Heart left ventricle (tissue), 16 donors: ENCODE measurements at regions not wholly inside any gene's neighbourhood (a gene's known extent, or its start where the extent isn't known, plus 50 kb on each side); places are given as distances from the start of the nearest gene placed in this dataset.

Experiments
- ATAC-seq, 4 donors: fragments of 200-7000 bp; cut with Tn5 transposase; one replicate each; pipeline ENCODE4 v1.9.1; 2020 to 2022; ENCODE audit warnings: moderate library complexity in 4 of 4, mild to moderate bottlenecking in 3 of 4, moderate number of reproducible peaks in 1 of 4
- DNase-seq, 5 donors: peaks; one replicate each; pipeline ENCODE4 v3.0.0-alpha.2; 2020
- H3K27ac ChIP-seq, 12 donors: fragments of 200-600 bp; sonication (generic) in 4 of 12; one replicate each; pipeline versions ENCODE4 v1.5.0 to v1.8.0; 2016 to 2022; ENCODE audit warnings: mild to moderate bottlenecking in 2 of 12
- H3K27me3 ChIP-seq, 9 donors: fragments of 200-600 bp; sonication (generic) in 2 of 9; one replicate each; pipeline versions ENCODE4 v1.5.1 to v1.8.0; 2016 to 2022; ENCODE audit warnings: mild to moderate bottlenecking in 3 of 9
- H3K36me3 ChIP-seq, 9 donors: fragments of 200-600 bp; sonication (generic) in 2 of 9; one replicate each; pipeline versions ENCODE4 v1.5.0 to v1.8.0; 2018 to 2022; ENCODE audit warnings: mild to moderate bottlenecking in 2 of 9
- H3K4me1 ChIP-seq, 12 donors: fragments of 200-600 bp; sonication (generic) in 4 of 12; one replicate each; pipeline versions ENCODE4 v1.5.0 to v1.8.0; 2016 to 2022; ENCODE audit warnings: mild to moderate bottlenecking in 3 of 12
- H3K4me3 ChIP-seq, 12 donors: fragments of 200-600 bp; sonication (generic) in 4 of 12; one replicate each; pipeline versions ENCODE4 v1.5.0 to v1.8.0; 2017 to 2022; ENCODE audit warnings: mild to moderate bottlenecking in 9 of 12, moderate library complexity in 4 of 12
- H3K9me3 ChIP-seq, 12 donors: fragments of 200-600 bp; sonication (generic) in 4 of 12; one replicate each; pipeline versions ENCODE4 v1.5.0 to v1.8.0; 2016 to 2022; ENCODE audit warnings: mild to moderate bottlenecking in 1 of 12
- POLR2A ChIP-seq, 2 donors: fragments of 450-650 bp; IDR thresholded peaks; one replicate each; pipeline ENCODE4 v1.6.1; 2017; ENCODE audit warnings: antibody characterized with exemption in 2 of 2, mild to moderate bottlenecking in 2 of 2, moderate library complexity in 2 of 2
- WGBS, 4 donors: extraction: QIAGEN DNeasy Blood & Tissue Kit in 2 of 4; methylation state at CpG; one replicate each; pipeline versions ENCODE4 v1.1.5 to v1.1.7; 2013 to 2018; 5-methylcytosine and 5-hydroxymethylcytosine counted together
- intact Hi-C, 10 donors: fragments of 100-400 bp; cut with DNase I; formaldehyde crosslinking; loops; one replicate each; pipeline versions ENCODE4 v1.11.1 to v1.14.2; 2022
- TF ChIP-seq, protein P1 (sequence below), 12 donors: fragments of 200-600 bp; sonication (generic) in 4 of 12; IDR thresholded peaks; one replicate each; pipeline versions ENCODE4 v1.5.0 to v1.8.0; 2018 to 2022; ENCODE audit warnings: antibody characterized with exemption in 12 of 12, mild to moderate bottlenecking in 5 of 12
- donor health status: ischemic (EF 13 %, LVEDD 7.1; RV severe dilation, severe dysfunction).
- donor health status: healthy with polysubstance abuse.
- donor health status: DM: no; HTN: yes; CAD: no.
- donor health status: DM: no; HTN: no; CAD: no.
- donor health status: ischemic (EF 25% LVEDD 6.9; RV normal size, moderate dysfunction).
- donor health status: ischemic (EF 25% LVEDD 5.7; RV mildly dilated, moderate dysfunction).
- donor health status: healthy.
- donor health status: DM: yes; HTN: yes; CAD: no.
- donor health status: ischemic (EF 35%, LVEDD 5.7; RV mildly dilated, moderate dysfunction).
- donor health status: nonischemic (EF 11% LVEDD 7.7; RV severe dilation, severe dysfunction).
- donor health status: DM: yes; HTN: yes; CAD: no.
- donor health status: PGD.
- donor health status: ischemic (EF 29% LVEDD 5.4; RV normal size, mild dysfunction).
- donor health status: nonischemic (EF 23%, LVEDD 6.1; RV moderate dilation, normal function).

DNA sequence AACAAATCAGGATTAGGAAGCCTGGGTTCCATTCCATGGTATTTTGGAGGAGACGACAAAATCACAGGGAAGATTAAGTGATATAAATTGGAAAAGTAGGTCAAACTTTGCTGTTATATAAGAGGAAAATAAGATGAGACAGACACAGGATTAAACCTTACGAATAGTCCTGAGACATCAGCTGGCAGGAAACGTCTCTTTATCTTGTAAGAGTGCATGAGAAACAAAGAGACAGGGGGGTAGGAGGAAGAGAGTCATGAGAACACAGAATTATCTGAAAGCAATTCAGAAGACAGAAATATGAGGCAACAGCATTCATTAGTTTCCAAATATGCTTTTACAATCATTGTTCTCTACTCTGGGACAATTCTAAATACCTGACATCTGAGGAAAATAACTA lies 310.6 kb upstream of the MIR17HG start:
- 43 to 63% (median 48%) methylated on average over 3 of the region's 3 CpGs for WGBS, 4 donors
- no peak overlapping the region for H3K27ac ChIP-seq
- DNase-seq (no peak), ATAC-seq (no peak)
- H3K27me3 ChIP-seq, result no peaks in the 10 kb centered on the region
- intact Hi-C loops, result no loop called here
- TF ChIP-seq POLR2A (IDR thresholded peaks at IDR 0.05), result no peak
- TF ChIP-seq, protein P1, sequence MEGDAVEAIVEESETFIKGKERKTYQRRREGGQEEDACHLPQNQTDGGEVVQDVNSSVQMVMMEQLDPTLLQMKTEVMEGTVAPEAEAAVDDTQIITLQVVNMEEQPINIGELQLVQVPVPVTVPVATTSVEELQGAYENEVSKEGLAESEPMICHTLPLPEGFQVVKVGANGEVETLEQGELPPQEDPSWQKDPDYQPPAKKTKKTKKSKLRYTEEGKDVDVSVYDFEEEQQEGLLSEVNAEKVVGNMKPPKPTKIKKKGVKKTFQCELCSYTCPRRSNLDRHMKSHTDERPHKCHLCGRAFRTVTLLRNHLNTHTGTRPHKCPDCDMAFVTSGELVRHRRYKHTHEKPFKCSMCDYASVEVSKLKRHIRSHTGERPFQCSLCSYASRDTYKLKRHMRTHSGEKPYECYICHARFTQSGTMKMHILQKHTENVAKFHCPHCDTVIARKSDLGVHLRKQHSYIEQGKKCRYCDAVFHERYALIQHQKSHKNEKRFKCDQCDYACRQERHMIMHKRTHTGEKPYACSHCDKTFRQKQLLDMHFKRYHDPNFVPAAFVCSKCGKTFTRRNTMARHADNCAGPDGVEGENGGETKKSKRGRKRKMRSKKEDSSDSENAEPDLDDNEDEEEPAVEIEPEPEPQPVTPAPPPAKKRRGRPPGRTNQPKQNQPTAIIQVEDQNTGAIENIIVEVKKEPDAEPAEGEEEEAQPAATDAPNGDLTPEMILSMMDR (IDR thresholded peaks at IDR 0.05), result no peak
- H3K9me3 ChIP-seq, result no peaks in the 10 kb centered on the region
- H3K4me3 ChIP-seq, result no peak overlapping the region
- H3K36me3 ChIP-seq, result no peaks in the 10 kb centered on the region
- no peaks in the 10 kb centered on the region for H3K4me1 ChIP-seq

DNA sequence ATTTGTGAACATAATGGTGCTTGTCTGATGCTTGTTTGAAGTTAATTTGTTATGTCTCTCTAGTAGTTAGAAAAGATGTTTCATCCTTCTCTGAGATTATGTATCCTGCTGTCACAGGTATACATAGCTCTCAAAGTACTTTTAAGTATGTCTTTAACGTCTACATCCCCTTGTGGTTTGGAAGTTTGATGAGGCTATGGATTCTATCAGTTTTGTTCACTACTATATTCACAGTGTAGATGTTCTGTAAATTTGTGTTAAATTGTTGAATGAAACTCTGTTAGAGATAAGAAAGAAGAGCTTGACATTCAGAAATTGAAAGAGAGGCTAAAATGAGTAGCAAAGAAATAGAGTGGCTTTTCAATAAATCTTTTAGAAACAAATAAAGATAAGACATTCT lies 304.6 kb upstream of the MIR17HG start:
- 74 to 82% (median 75%) methylated on average over 1 of the region's 1 CpG for WGBS, 4 donors
- no peak overlapping the region for H3K4me3 ChIP-seq
- intact Hi-C loops, result no loop called here

DNA sequence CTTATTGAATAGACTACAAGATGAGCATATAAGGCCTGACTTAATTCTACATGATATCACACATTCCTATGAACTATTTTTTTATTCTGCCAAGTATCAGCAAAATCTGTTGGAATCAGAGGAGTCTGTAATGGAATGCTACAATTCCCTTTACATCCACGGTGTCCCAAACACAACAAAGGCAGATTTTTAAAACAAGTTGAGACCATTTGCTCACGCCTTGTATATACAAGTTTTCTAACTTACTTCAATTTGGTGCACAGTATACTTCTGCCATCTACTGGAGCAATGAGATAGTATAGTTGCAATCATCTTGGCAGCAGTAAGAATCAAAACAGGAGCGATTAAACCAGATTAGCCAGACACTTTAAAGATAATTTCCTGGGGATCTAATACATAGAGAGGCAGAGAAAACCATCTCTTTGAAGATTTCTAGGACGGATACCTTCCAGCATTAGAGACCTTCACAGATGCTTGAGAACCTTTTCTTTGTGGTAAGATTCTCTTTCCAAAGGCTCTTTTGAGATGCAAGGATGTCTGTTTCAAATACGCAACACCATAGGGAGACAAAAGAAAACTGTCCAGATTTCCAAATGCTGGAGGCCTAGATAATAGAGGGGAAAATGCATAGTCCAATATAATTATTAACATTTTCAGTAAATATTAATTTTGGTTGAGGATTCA lies 302.0 kb upstream of the MIR17HG start:
- H3K4me3 ChIP-seq, result no peak overlapping the region

More for the DNA sequence above, 304.6 kb upstream of the MIR17HG start:
- Histone ChIP-seq H3K27me3 (no peaks in the 10 kb centered on the region), H3K27ac (no peak overlapping the region), H3K4me1 (no peaks in the 10 kb centered on the region), H3K9me3 (no peaks in the 10 kb centered on the region), H3K36me3 (no peaks in the 10 kb centered on the region)
- TF ChIP-seq, protein P1 (IDR thresholded peaks at IDR 0.05), result no peak
- TF ChIP-seq POLR2A (IDR thresholded peaks at IDR 0.05), result no peak
- ATAC-seq (no peak), DNase-seq (no peak)

DNA sequence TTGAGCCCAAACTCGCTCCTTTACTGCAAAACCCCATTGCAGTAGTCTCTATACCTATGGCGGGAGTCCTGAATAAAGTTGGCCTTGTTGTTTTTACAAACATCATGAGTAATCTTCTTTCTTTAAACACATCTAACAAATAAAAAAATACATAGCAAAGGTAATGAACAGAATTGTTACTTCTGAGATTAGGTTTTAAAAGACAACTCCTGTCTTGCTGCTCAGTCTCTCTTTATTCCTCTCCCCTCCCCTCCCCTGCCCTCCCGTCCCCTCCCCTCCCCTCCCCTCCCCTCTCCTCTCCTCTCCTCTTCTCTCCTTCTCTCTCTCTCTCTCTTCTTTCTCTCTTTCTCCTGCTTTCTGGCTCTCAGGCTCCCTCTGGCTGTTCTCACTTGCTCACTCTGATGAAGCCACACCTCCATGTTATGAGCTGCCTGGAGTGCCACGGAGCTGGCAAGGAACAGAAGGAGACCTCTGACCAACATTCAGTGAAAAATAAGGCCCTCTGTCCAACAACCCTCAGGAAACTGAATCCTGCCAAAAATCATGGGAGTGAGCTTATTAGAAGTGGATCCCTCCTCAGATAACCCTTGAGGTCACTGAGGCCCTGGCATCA lies 300.7 kb upstream of the MIR17HG start:
- no peak for DNase-seq
- no peak for ATAC-seq
- H3K9me3 ChIP-seq, result no peaks in the 10 kb centered on the region
- intact Hi-C loops, result no loop called here
- no peaks in the 10 kb centered on the region for H3K36me3 ChIP-seq
- H3K4me1 ChIP-seq, result no peaks in the 10 kb centered on the region
- TF ChIP-seq POLR2A (IDR thresholded peaks at IDR 0.05), result no peak
- TF ChIP-seq, protein P1 (IDR thresholded peaks at IDR 0.05), result no peak
- no peaks in the 10 kb centered on the region for H3K27me3 ChIP-seq
- WGBS, 4 donors, result 53 to 65% (median 57%) methylated on average over 3 to 4 of the region's 4 CpGs
- no peak overlapping the region for H3K4me3 ChIP-seq
- no peak overlapping the region for H3K27ac ChIP-seq

More for the DNA sequence above, 302.0 kb upstream of the MIR17HG start:
- 43 to 53% (median 45%) methylated on average over 5 of the region's 5 CpGs for WGBS, 4 donors
- H3K36me3 ChIP-seq, result no peaks in the 10 kb centered on the region
- TF ChIP-seq, protein P1 (IDR thresholded peaks at IDR 0.05), result peak in 4 of 12 donors; percentile 11 to 24 (median 22)
- no peak for TF ChIP-seq POLR2A (IDR thresholded peaks at IDR 0.05)
- intact Hi-C loops, result no loop called here
- no peaks in the 10 kb centered on the region for H3K4me1 ChIP-seq
- no peaks in the 10 kb centered on the region for H3K9me3 ChIP-seq
- ATAC-seq (no peak), DNase-seq (no peak)
- no peak overlapping the region for H3K27ac ChIP-seq
- H3K27me3 ChIP-seq, result no peaks in the 10 kb centered on the region
